Activated T-helper 1 cell treated with anti-CD3 and anti-CD28 coated beads, Interleukin-12 subunit alpha, Interleukin-12 subunit beta, Interleukin-2, Interleukin-4 antibody, amounts not matched to agents 30 ng/mL and 10 ng/mL and 1 ng/mL, durations not matched to agents 14 hours and 24 hours and 36 hours (primary cell): ENCODE measurements at regions not wholly inside any gene's neighbourhood (a gene's known extent, or its start where the extent isn't known, plus 50 kb on each side); places are given as distances from the start of the nearest gene placed in this dataset.

Source experiments
- DNase-seq: peaks from one replicate; pipeline ENCODE4 v3.0.0; 2021; ENCODE audit warnings: low spot score
- H3K27ac Mint-ChIP-seq: one replicate; pipeline ENCODE4 v1.8.0; 2021; ENCODE audit warnings: mild to moderate bottlenecking, mixed read lengths
- H3K27me3 Mint-ChIP-seq: one replicate; pipeline ENCODE4 v1.8.0; 2022; ENCODE audit warnings: mild to moderate bottlenecking, moderate library complexity, mixed read lengths; ENCODE audit not compliant: insufficient read depth
- H3K36me3 Mint-ChIP-seq: one replicate; pipeline ENCODE4 v1.8.0; 2021; ENCODE audit warnings: low read depth, mixed read lengths
- H3K4me1 Mint-ChIP-seq: one replicate; pipeline ENCODE4 v1.8.0; 2021; ENCODE audit warnings: low read depth, mixed read lengths
- H3K4me3 Mint-ChIP-seq: one replicate; pipeline ENCODE4 v1.8.0; 2021; ENCODE audit warnings: mild to moderate bottlenecking, moderate library complexity, mixed read lengths
- H3K9me3 Mint-ChIP-seq: one replicate; pipeline ENCODE4 v1.8.0; 2021; ENCODE audit warnings: mixed read lengths
- intact Hi-C: fragments of 100-400 bp; cut with micrococcal nuclease; formaldehyde crosslinking; loops from one replicate; pipeline ENCODE4 v1.15.1; 2024

DNA sequence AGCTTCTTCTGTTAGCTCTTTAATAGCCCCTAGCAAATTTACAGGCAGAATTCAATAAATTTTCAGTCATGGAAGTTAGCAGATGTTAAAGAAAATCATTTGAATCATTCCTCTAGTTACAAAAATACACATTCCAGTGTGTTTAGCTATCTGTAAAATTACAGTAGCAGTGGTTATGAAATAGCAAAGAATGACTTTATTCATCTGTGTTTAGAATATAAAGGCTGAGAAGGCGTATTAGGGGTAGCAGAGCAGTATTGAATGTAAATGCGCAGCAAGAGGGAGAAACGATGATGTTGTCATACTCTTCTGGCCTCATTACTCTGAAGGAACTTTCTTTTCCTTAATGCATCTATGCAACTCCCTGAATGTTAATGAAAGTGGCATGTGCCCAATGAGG lies 106.2 kb upstream of the CYYR1 start:
- Mint-ChIP-seq H3K4me1 (no peaks in the 10 kb centered on the region), H3K27me3 (no peaks in the 10 kb centered on the region), H3K27ac (no peak overlapping the region), H3K9me3 (no peaks in the 10 kb centered on the region), H3K4me3 (no peak overlapping the region), H3K36me3 (no peaks in the 10 kb centered on the region)
- intact Hi-C loops = no loop called here
- DNase-seq = no peak

- H3K4me1 Mint-ChIP-seq = no peaks in the 10 kb centered on the region
- H3K27ac Mint-ChIP-seq = no peak overlapping the region
- H3K4me3 Mint-ChIP-seq = no peak overlapping the region
- H3K27me3 Mint-ChIP-seq = no peaks in the 10 kb centered on the region
- intact Hi-C loops = no loop called here
- peaks cover 3% of the 10 kb centered on the region for H3K9me3 Mint-ChIP-seq
- DNase-seq = no peak
- no peaks in the 10 kb centered on the region for H3K36me3 Mint-ChIP-seq
Measured at GRCh38 chr21:26674323-26674722, 101.2 kb upstream of the CYYR1 start.

DNA sequence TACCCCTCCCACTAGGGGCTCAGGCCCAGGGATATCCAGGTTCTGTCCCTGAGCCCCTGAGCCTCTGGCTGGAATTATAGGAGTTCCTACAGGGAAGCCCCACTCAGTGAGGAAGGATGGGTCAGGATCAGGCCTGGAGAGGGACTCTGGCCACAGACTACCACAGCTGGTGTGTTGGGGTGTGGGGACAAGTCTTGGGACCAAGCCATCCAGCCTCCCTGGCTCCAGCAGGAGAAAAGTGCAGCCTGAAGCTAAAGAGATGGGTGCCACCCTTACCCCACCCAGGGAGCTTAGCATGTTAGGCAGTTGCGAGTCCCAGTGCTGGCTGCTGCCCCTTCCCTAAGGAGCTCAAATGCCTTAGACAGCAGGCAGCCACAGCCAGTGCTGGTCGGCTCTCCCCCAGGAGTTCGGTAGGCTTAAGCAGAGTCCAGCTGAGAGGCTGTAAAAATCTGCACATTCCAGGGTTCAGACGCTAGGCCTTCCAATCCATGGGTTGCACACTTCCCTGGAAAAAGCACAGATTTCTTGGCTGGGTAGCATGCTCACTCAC lies 96.2 kb upstream of the CYYR1 start:
- no peak overlapping the region for H3K4me3 Mint-ChIP-seq
- H3K4me1 Mint-ChIP-seq = no peaks in the 10 kb centered on the region
- no peaks in the 10 kb centered on the region for H3K27me3 Mint-ChIP-seq
- no peak for DNase-seq
- H3K36me3 Mint-ChIP-seq = no peaks in the 10 kb centered on the region
- H3K9me3 Mint-ChIP-seq = peaks cover 8% of the 10 kb centered on the region
- H3K27ac Mint-ChIP-seq = no peak overlapping the region
- intact Hi-C loops = no loop called here

GRCh38 chr21:26659757-26660156 lies 86.7 kb upstream of the CYYR1 start:
- no peak overlapping the region for H3K27ac Mint-ChIP-seq
- no peaks in the 10 kb centered on the region for H3K36me3 Mint-ChIP-seq
- no peak overlapping the region for H3K4me3 Mint-ChIP-seq
- no peaks in the 10 kb centered on the region for H3K27me3 Mint-ChIP-seq
- no peaks in the 10 kb centered on the region for H3K4me1 Mint-ChIP-seq
- intact Hi-C loops = no loop called here
- no peak for DNase-seq
- H3K9me3 Mint-ChIP-seq = peaks cover 13% of the 10 kb centered on the region

DNA sequence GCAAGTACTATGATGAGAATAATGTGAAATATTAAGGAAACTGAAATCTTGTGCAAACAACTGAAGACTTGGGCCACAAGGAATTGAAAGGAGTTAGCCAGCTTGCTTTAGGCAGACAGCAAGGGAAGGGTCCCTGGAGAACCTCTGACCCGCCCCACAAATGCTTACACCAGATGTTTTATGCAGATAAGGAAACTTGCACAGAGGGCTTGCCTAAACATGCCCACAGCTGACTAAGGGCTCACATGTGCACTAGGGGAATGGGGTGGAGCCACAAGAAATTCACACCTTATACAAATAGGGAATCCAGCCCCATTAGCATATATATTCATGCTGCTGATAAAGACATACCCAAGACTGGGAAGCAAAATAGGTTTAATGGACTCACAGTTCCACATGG lies 86.1 kb upstream of the CYYR1 start:
- intact Hi-C loops = no loop called here
- H3K9me3 Mint-ChIP-seq = peaks cover 13% of the 10 kb centered on the region
- no peaks in the 10 kb centered on the region for H3K36me3 Mint-ChIP-seq
- H3K27ac Mint-ChIP-seq = no peak overlapping the region
- H3K4me1 Mint-ChIP-seq = no peaks in the 10 kb centered on the region
- no peak overlapping the region for H3K4me3 Mint-ChIP-seq
- H3K27me3 Mint-ChIP-seq = no peaks in the 10 kb centered on the region
- DNase-seq = no peak

GRCh38 chr21:26655460-26655859 lies 82.4 kb upstream of the CYYR1 start:
- no peak overlapping the region for H3K27ac Mint-ChIP-seq
- H3K36me3 Mint-ChIP-seq = no peaks in the 10 kb centered on the region
- H3K4me3 Mint-ChIP-seq = no peak overlapping the region
- H3K4me1 Mint-ChIP-seq = no peaks in the 10 kb centered on the region
- intact Hi-C loops = no loop called here
- H3K9me3 Mint-ChIP-seq = peaks cover 13% of the 10 kb centered on the region
- no peaks in the 10 kb centered on the region for H3K27me3 Mint-ChIP-seq
- DNase-seq = no peak

GRCh38 chr21:26653430-26653829 lies 80.3 kb upstream of the CYYR1 start:
- intact Hi-C loops = no loop called here
- Mint-ChIP-seq H3K27me3 (no peaks in the 10 kb centered on the region), H3K36me3 (no peaks in the 10 kb centered on the region), H3K4me3 (no peak overlapping the region), H3K4me1 (no peaks in the 10 kb centered on the region), H3K9me3 (no peaks in the 10 kb centered on the region), H3K27ac (no peak overlapping the region)
- no peak for DNase-seq

DNA sequence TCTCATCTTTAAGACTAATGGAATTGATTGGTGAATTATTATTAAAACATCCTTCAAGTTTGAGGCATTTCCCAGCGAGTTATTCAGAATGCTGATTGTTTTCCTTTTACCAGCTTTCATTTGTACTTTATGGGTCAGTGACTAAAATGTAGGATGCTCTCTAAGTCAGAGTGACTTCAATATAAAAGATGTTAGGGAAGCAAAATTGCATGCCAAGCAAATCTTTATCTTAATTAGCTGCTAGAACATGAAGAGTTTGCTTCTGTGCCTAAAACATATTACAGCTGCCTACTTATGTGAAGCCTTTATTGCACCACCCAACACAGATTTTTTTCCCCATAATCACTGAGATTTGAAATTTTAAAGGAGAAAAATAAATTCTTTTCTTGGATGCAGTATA lies 79.8 kb upstream of the CYYR1 start:
- Mint-ChIP-seq H3K27ac (no peak overlapping the region), H3K9me3 (no peaks in the 10 kb centered on the region), H3K36me3 (no peaks in the 10 kb centered on the region), H3K4me3 (no peak overlapping the region), H3K4me1 (no peaks in the 10 kb centered on the region), H3K27me3 (no peaks in the 10 kb centered on the region)
- no peak for DNase-seq
- intact Hi-C loops = no loop called here

GRCh38 chr21:26641062-26641461 lies 68.0 kb upstream of the CYYR1 start:
- H3K4me3 Mint-ChIP-seq = no peak overlapping the region
- DNase-seq = no peak
- H3K9me3 Mint-ChIP-seq = peaks cover 12% of the 10 kb centered on the region
- intact Hi-C loops = no loop called here
- H3K4me1 Mint-ChIP-seq = no peaks in the 10 kb centered on the region
- H3K36me3 Mint-ChIP-seq = no peaks in the 10 kb centered on the region
- H3K27ac Mint-ChIP-seq = no peak overlapping the region
- no peaks in the 10 kb centered on the region for H3K27me3 Mint-ChIP-seq

- no peak overlapping the region for H3K27ac Mint-ChIP-seq
- H3K36me3 Mint-ChIP-seq = no peaks in the 10 kb centered on the region
- DNase-seq = no peak
- no peaks in the 10 kb centered on the region for H3K27me3 Mint-ChIP-seq
- no peaks in the 10 kb centered on the region for H3K4me1 Mint-ChIP-seq
- H3K4me3 Mint-ChIP-seq = no peak overlapping the region
- H3K9me3 Mint-ChIP-seq = peaks cover 12% of the 10 kb centered on the region
- intact Hi-C loops = no loop called here
Measured at GRCh38 chr21:26637201-26637745, 64.2 kb upstream of the CYYR1 start.

GRCh38 chr21:26635681-26636080 lies 62.6 kb upstream of the CYYR1 start:
- no peaks in the 10 kb centered on the region for H3K36me3 Mint-ChIP-seq
- H3K4me3 Mint-ChIP-seq = no peak overlapping the region
- H3K27ac Mint-ChIP-seq = no peak overlapping the region
- no peaks in the 10 kb centered on the region for H3K27me3 Mint-ChIP-seq
- peaks cover 12% of the 10 kb centered on the region for H3K9me3 Mint-ChIP-seq
- intact Hi-C loops = no loop called here
- no peaks in the 10 kb centered on the region for H3K4me1 Mint-ChIP-seq
- no peak for DNase-seq

- H3K27me3 Mint-ChIP-seq = no peaks in the 10 kb centered on the region
- peaks cover 9% of the 10 kb centered on the region for H3K9me3 Mint-ChIP-seq
- no peak overlapping the region for H3K27ac Mint-ChIP-seq
- H3K4me3 Mint-ChIP-seq = no peak overlapping the region
- DNase-seq = no peak
- no peaks in the 10 kb centered on the region for H3K36me3 Mint-ChIP-seq
- H3K4me1 Mint-ChIP-seq = no peaks in the 10 kb centered on the region
- intact Hi-C loops = no loop called here
Measured at GRCh38 chr21:26632691-26633090, 59.6 kb upstream of the CYYR1 start.

DNA sequence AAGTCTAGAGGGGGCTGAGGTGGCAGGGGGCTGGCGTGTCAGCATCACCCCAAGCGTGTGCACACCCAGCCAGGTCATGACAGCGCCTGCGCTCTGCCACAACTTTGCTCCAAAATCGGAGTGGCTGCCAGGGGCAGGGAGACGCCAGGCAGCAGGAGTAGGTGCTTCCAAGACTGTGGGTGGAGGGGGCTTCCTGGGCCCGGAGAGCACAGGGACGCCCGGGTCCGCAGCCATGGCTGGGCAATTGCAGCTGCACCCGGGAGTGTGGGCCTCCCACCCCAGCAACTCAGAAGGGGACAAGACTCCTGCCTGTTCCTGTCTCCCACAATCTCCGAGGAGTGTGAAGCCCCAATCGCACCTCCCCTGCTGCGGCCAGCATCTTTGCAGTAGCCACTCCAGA lies 53.1 kb upstream of the CYYR1 start:
- intact Hi-C loops = no loop called here
- Mint-ChIP-seq H3K36me3 (no peaks in the 10 kb centered on the region), H3K4me3 (no peak overlapping the region), H3K27me3 (no peaks in the 10 kb centered on the region), H3K27ac (no peak overlapping the region), H3K4me1 (no peaks in the 10 kb centered on the region), H3K9me3 (no peaks in the 10 kb centered on the region)
- no peak for DNase-seq

- no peaks in the 10 kb centered on the region for H3K9me3 Mint-ChIP-seq
Measured at GRCh38 chr21:26624983-26625519, 52.0 kb upstream of the CYYR1 start.

More at GRCh38 chr21:26624983-26625519, 52.0 kb upstream of the CYYR1 start:
- Mint-ChIP-seq H3K27ac (no peak overlapping the region), H3K4me1 (no peaks in the 10 kb centered on the region), H3K27me3 (no peaks in the 10 kb centered on the region), H3K36me3 (no peaks in the 10 kb centered on the region), H3K4me3 (no peak overlapping the region)
- no peak for DNase-seq
- intact Hi-C loops = no loop called here
